Amygdala (tissue), 56 donors: ENCODE measurements at regions not wholly inside any gene's neighbourhood (a gene's known extent, or its start where the extent isn't known, plus 50 kb on each side); places are given as distances from the start of the nearest gene placed in this dataset.
"Not testable (repeated sequence)": the region's sequence is repeated elsewhere in the genome, so short reads cannot be mapped to it uniquely, and the experiment has no call there.

Experiments
- DNase-seq, 56 donors: peaks; one replicate each; lab custom pipeline; 2025; lab: John Stamatoyannopoulos, UW

DNA sequence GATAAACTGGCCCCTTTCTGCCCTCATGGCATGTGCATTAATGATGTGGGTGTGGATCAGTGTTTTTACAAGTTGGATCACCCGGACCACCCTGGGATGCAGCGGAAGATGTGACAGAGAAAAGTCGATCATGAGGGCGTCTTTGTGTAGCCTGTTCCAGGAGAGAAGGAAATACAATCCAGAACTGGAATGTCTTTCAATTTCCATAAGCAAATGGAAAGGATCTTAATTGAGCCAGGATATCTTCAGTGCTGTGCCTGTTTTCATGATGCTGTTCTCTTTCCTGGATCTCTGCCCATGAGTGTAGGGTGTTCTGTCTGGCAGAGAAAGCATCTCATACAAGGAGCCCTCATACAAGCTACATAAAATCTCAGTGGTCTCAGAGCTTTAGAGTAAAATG, 481.4 kb downstream of the XYLT1 start:
- DNase-seq: no peak

DNA sequence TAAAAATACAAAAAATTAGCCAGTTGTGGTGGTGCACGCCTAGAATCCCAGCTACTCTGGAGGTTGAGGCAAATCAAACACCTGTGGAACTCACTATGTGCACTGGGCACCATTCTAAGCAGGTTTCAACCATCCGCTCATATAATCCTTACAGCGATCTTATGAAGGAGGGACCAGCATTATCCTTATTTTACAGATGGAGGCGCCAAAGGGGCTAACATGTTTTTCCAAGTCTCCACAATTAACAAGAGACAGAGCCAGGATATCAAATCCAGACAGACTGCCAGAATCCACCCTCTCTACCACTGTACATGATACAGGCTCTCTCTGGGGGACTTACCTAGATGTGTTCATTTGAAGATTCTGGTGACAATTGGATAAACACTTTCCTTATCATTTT, 479.0 kb downstream of the XYLT1 start:
- DNase-seq: no peak

DNA sequence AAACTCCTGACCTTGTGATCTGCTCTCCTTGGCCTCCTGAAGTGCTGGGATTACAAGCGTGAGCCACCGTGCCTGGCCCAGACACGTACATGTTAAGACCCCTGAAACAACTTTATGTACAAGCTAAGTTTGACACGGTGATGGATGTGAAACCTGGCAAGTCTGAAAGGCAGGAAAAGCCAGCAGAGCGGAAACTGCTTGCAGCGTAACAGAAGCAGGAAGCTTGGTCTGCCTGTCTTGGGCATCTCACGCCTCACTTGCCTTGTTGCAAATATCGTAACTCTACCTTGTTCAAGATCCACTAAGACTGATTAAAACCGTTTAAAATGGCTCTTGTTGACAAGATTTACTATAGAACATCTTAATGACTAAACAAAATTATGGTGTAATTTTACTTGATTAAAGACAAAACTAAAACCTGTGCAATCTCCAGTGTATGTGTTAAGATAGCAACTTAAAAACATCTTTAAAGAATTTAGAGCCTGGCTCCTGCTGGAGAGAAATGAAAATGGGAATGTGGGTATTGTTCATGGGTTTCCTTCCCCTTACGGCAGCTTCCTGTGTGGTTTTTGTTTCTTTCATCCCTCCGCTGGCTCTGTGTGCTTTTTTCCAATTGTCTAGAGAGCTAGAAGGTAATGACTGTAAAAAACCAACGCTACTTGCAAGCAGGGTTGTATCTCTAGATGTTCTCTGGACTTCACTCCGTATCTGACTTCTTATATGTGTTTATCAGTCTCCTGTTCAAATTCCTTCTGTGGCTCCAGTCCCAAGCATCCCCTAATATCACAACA, 477.6 kb downstream of the XYLT1 start:
- no peak for DNase-seq

DNA sequence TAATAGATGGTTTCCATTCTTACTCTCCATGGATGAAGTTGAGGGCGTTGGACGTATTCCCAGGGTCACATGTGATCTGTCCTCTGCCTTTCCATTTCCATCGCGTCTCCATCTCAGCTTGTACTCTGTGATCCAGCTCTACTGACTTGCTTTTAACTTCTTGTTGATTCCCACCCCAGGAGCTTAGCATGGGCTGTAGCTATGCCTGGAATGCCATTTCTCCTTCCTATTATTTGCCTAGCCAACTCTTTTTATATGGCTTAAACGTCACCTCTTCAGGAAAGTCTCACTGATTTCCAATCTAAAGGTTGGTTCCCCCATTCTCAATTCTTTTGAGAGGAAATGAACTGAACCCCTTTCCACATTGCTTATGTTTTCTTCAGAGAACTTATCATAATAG, 475.9 kb downstream of the XYLT1 start:
- no peak for DNase-seq

DNA sequence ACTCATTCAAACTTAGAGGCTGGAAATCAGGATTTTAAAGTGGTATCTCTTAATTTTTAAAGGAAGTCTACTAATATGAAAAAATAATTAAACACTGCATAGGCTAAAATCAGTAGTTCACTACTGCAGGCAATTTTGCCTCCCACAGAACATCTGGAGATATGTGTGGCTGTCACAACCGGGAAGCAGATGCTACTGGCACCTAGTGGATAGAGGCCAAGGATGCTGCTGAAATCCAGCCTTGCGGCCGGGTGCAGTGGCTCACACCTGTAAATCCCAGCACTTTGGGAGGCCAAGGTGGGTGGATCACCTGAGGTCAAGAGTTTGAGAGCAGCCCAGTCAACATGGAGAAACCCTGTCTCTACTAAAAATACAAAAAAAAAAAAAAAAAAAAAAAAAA, 473.9 kb downstream of the XYLT1 start:
- no peak for DNase-seq

DNA sequence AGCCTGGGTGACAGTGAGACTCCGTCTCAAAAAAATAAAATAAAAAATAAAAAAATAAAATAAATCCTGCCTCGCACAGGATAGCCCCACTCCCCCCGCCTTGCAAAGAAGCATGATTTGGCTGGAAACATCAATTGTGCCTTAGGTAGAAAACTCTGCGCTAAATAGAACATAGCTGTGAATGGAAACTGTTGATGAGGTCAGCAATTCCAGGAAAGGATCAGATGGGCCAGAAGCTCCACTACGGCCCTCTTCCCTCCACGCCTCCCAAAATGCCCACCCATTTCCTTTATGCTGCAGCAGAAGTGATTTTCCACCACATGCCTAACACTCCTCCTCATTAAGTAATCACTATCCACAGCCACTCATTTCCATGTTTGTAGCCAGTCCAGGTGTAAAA, 473.4 kb downstream of the XYLT1 start:
- DNase-seq: no peak

DNA sequence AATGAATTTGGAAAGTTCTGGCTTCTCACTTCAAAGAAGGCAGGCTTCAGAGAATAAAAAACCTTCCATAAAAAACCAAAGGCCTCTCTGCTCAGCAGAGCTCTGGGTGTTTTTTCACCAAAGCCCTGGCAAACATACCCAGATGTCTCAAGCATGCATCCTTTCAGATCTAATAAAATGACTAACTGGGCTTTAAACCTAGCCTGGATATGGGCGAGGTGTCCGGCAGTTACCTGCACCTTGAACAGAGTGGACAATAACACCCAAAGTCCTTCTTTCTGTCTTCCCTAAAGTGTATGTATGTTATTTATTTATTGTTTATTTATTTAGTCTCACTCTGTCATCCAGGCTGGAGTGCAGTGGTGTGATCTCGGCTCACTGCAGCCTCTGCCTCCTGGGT, 469.3 kb downstream of the XYLT1 start:
- DNase-seq: no peak

DNA sequence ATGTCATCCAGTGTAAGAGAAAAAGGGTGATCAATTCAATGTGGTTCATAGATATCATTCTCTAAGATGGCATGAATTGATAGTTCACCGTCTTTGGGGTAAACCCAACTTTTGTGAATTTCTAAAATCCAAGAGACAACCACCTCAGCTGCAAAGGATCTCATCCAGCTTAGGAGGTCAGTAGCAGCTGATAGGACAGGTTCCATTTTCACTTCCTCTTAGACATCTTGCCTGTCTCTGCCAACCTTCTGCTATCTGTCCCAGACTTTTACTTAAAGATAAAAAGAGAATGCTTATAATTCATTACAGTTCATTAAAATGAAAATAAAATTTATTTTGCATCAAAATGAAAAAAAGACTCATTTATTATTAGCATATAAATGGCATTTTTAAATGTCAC, 468.2 kb downstream of the XYLT1 start:
- no peak for DNase-seq

DNA sequence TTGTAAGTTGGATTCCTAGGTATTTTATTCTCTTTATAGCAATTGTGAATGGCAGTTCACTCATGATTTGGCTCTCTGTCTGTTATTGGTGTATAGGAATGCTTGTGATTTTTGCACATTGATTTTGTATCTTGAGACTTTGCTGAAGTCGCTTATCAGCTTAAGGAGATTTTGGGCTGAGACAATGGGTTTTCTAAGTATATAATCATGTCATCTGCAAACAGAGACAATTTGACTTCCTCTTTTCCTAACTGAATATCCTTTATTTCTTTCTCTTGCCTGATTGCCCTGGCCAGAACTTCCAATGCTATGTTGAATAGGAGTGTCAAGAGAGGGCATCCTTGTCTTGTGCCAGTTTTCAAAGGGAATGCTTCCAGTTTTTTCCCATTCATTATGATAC, 464.8 kb downstream of the XYLT1 start:
- DNase-seq: not testable (repeated sequence)

DNA sequence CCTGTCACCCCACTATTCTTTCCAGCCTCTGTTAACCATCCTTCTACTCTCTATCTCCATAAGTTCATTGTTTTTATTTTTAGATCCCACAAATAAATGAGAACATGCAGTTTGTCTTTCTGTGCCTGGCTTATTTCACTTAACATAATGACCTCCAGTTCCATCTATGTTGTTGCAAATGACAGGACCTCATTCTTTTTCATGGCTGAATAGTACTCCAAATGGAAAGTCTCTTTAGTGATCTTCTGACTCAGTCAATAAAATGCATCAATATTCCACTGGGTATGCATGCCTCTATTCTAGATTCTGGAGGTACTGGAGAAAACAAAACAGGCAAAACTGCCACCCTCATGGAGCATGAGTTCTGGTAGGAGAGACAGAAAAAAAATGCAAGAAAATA, 459.0 kb downstream of the XYLT1 start:
- DNase-seq: no peak

DNA sequence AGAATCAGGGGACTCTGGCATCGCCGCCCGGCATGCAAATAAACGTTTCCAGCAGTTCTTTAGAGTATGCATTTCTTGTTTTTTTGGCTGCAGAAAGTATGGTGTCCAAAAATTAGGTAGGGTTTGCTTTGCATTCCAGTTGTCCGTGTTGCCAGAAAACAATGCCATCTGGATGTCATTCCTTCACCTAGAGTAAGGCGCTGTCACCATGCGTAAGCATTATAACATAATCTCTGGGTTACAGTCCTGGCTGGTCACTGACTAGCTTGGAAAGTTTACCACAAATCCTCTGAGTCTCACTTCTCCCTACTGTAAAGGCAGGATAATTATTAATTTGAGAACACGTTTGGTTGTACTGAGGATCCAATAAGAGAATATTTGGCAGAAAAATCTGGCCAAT, 457.7 kb downstream of the XYLT1 start:
- DNase-seq: no peak

DNA sequence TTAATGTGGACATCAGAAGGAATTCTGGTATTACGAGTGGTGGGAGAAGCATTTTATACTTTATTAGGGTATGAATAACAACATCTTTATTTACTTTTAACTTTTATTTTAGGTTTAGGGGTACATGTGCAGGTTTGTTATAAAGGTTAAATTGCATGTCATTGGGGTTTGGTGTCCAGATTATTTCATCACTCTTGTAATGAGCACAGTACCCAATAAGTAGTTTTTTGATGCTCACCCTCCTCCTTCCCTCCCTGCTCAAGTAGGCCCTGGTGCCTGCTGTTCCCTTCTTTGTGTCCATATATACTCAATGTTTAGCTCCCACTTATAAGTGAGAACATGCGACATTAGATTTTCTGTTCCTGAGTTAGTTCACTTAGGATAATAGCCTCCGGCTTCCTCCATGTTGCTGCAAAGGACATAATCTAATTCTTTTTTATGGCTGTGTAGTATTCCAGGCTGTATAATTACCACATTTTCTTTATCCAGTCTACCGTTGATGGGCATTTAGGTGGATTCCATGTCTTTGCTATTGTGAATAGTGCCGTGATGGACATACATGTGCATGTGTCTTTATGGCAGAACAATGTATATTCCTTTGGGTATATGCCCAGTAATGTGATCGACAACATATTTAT, 456.2 kb downstream of the XYLT1 start:
- no peak for DNase-seq

DNA sequence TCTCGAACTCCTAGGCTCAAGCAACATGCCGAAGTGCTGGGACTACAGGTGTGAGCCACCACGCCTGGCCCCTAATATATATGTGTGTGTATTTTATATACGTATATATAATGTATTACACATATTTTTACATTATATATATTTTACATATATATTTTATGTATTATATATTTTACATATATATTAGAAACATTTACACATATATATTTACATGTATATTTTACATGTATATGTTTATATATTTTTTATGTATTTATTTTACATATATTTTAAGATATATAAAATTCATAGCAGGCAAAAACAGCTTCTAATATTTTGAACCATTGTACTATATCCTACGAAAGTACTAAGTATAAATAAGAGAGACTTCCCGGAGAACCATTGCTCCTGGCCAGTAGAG, 455.1 kb downstream of the XYLT1 start:
- no peak for DNase-seq

DNA sequence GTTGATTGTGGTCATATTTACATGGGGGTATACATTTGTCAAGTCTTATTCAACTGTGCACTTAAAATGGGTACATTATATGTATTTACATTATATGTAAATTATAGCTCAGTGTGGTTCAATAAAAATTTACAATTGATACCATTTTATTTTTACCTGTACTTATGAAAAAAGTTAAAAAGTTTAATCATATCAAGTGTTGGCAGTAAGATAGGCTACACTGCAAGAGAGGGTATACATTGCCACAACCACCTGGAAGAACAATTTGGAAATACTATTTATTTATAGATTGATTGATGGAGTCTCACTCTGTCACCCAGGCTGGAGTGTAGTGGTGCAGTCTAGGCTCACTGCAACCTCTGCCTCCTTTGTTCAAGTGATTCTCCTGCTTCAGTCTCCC, 453.3 kb downstream of the XYLT1 start:
- no peak for DNase-seq

DNA sequence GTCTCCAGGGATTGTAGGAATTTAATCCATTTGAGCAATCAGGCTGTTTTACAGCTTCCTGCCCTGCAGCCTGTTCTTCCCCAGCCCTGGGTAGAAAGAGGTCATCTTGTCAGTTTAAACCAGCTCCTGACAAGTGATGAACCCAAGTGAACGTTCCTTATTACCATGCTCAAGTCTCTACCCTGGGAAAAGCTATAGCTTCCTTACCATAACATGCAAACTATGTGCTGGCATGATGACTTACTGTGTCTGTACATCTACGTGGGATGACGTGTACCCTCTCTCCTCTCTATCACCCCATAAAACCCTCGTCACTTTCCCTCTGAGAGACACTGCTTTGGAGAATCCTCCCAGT, 452.2 kb downstream of the XYLT1 start:
- no peak for DNase-seq

DNA sequence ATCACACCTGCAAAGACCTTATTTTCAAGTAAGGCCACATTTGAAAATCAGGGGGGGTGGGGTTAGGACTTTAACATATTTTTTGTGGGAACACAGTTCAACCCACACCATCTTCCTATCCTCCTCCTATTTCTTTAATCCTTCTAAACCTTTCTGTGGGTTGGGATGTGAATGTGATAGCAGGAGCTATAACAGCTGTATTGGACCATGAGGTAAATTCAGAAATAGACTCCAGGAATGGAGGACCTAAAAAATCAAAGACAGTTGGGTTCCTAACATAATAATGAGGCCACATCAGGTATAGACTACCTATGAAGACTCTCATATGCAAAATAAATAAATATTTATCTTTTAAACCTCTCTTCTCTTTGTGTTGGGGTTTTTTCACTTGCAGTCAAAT, 451.4 kb downstream of the XYLT1 start:
- DNase-seq: no peak

DNA sequence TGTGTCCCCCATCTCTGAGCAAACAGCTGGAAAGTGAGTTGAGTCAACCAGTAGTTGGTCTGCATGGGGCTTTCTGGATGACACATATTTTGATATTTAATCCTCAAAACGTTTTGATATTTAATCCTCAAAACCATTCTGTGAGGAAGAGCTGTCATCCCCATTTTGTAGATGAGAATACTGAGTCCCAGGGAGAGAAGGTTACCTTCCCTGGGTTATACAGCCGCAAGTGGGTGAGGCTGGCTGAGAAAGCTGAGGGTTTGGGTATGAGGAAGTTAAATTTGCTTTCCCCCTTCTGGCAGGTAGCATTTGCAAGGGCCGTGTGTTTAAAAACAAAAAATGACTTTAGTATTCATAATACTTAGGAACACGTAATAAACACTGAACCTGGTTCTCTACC, 447.2 kb downstream of the XYLT1 start:
- no peak for DNase-seq

DNA sequence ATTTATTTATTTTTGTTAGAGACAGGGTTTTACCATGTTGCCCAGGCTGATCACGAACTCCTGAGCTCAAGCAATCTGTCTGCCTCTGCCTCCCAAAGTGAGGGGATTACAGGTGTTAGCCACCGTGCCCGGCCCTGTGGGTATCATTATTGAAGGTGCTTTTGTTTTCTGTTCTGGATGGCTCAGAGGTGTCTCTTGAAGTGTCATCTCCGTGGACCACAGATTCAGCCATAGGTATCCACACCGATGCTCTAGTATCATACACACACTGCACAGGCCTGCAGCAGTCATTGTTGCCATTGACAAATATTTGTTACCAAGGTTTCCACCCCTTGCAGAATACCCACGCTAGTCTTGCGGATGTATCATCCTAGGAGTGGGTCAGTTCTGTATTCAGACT, 446.2 kb downstream of the XYLT1 start:
- no peak for DNase-seq

DNA sequence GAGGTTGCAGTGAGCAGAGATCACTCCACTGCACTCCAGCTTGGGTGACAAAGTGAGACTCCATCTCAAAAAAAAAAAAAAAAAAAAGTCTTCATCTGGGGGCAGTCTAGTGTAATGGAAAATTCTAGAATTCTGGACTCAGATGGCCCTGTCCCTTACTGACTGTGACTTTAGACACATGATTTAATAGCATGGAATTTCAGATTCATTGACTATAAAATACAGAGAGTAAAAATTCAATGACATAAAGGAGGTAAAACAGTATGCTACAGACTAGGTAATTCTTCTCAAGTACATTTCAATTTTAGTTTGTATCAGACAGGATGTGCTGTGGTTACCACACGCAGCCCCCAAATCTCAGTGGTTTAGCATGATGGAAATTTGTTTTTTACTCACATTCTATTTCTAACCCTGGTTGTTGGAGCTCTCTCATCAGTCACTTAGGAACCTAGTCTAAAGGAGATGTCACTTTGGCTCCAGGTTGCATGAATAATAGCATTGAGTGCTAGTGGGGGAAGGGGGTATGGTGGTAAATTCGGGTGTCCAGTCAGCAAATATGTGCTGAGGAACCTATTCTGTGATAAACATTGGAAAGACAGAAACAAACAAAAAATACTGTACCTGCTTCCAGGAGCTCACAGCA, 444.0 kb downstream of the XYLT1 start:
- DNase-seq: no peak

DNA sequence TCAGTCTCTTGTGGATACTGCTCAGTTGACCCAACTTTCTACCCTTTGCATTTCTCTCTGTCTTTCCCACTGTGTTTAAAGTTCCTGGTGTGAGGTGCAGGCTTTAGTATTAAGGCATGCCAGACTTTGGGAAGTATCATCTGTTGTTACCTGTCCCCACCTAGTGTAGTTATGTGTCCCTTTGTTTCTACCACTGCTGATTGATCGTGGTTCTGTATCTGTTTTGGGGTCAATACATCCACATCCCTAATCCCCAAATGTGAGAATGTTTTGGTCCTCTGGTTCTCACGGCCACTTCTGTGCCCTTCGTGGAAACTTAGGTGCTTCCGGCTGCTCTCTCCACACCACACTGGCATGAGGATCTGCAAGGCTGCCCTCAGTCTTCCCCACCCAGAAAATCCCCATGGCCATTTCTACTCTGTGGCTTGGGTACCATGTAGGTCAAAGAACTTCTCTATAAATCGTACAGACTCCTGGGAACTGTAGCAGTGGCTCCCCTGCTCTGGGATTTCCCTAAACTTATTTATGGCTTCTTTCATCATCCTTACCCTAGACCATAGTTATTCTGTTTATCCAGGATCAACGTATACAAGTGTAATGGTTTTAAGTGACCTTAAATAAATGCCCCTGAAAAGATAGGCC, 443.2 kb downstream of the XYLT1 start:
- no peak for DNase-seq

DNA sequence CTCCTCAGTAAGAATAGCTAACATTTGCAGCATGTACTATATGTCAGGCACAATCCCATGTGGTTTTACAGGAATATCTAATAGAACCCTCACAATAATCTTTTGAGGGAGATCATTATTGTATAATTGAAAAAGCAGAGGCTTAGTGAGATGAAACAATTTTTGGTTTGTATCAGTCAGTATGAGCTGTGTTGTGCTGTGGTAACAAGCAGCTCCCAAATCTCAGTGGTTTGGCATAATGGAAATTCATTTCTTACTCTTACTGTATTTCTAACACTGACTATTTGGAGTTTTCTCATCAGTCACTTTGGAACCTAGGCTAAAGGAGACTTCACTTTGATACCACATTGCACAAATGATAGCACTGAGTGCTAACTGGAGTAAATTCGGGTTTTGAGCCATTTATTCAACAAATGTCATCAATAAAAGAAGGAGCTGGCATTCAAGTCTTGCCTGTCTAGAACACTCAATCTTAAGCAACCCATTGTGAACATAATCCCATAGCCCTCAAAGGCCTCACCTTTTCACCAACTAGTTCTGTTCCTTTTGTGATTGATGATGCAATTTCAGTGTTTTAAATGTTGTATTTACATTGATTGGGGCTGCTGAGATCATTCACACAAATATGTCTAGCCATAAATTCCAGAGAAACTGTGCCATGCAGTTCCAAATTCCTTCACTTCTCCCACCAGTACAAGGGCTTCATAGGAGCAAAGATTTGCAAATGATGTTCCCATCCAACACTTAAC, 441.0 kb downstream of the XYLT1 start:
- DNase-seq: no peak
